GM18499 (cell line): ENCODE measurements at regions not wholly inside any gene's neighbourhood (a gene's known extent, or its start where the extent isn't known, plus 50 kb on each side); places are given as distances from the start of the nearest gene placed in this dataset.

ENCODE experiments used
- ATAC-seq: cut with Tn5 transposase; IDR thresholded peaks from one replicate; pipeline ENCODE4 v1.9.1; 2021; ENCODE audit warnings: moderate number of reproducible peaks; ENCODE audit not compliant: insufficient read depth, unreplicated experiment

GRCh38 chr10:27451054-27451453 lies 53.0 kb upstream of the RAB18 start:
- no peak for ATAC-seq

DNA sequence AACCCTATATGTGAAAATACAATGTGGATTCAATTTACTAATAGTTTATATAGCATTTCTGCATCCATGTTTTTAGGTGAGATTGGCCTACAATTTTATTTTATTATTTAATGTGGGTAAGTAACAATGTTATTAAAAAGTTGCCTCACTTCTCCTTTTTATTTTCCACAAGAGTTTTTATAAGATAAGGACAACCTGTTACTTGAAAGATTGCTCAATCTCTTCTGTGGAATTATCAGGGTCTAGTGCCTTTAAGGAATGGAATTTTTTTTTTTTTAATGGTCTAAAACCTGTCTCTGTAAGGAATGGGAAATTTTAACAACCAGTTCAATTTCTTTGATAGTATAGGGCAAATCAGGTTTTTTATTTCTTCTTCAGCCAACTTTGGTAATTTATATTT lies 53.9 kb upstream of the RAB18 start:
- no peak for ATAC-seq

- no peak for ATAC-seq
Measured at GRCh38 chr10:27449571-27449970, 54.5 kb upstream of the RAB18 start.

- no peak for ATAC-seq
Measured at GRCh38 chr10:27448921-27449320, 55.2 kb upstream of the RAB18 start.

DNA sequence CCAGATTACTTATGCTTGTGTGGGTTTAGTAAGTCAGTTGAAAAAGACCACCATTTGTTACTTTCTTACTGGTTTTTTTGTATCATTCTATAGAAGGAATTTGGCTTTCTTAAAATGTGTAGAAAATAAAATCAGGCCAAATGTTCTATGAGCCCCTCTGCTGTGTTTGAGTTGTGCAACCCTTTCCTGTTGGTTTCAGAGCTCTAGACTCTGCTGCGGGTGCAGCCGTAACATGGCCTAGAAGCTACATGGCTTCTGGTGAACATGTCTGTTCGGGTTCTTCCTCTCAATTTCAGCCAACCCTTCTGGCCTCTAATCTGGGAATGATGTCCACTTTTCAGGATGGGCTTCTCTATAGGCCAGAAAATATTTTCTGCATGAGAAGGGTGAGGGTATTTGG lies 56.6 kb upstream of the RAB18 start:
- no peak for ATAC-seq

DNA sequence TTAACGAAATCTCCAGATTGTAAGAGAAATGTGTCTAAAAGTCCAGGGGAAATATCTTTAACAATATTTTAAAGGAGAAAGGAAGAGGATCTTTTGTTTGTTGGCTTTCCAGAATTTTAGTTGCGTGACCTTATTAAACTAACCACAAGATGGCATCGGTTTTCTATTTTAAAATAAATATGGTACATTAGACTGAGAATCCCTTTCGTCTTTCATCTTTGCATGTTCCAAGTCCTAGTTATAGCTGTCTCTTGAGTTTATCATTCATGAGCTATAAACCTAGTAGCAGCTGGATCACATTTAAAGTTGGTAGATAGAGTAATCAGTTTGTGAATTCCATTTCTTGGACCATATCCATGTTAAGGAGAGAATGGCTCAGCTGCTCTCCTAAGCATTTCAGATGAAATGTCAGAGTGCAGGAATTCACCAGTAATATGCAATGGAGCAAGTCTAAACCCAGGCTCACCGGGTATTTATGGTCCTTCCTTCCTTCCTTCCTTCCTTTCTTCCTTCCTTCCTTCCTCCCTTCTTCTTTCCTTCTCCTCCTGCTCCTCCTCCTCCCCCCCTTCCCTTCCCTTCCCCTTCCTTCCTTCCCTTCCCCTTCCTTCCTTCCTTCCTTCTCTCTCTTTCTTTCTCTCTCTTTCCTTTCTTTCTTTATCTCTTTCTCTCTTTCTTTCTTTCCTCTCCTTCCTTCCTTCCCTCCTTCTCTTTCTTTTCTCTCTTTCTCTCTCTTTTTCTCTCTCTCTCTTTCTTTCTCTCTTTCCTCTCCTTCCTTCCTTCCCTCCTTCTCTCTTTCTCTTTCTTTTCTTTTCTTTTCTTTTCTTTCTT lies 57.8 kb upstream of the RAB18 start:
- ATAC-seq, result no peak

DNA sequence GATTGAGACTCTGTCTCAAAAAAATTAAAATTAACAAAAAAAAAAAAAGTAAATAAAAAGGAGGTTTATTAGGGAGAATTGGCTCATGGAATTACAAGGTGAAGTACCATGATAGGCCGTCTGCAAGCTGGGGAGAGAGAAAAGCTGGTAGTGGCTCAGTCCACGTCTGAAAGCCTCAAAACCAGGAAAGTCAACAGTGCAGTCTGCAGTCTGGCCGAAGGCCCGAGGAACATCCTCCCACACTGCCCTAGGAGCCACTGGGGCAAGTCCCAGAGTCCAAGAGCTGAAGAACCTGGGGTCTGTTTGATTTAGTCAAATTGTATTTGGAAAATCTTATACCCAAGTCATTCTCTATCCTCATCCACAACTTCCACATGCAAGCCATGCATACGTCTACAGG lies 59.0 kb upstream of the RAB18 start:
- no peak for ATAC-seq

DNA sequence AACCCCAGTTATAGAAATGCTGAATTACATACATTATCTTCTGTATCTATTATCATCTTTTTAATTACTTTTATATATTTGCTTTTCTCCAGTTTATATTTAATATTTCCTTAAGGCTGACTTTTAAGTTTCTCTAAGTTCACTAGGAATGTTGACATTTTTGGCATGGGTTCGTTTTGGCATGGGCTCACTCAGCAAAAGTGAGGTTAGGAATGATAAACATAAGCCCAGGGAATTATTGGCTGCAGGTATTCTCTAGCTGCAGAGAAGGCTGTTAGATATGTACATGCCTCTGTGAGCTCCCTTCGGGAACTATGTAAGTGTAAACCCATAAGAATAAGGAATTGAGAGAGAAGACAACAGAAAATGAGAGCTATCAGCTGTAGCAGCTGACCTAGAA lies 63.6 kb upstream of the RAB18 start:
- ATAC-seq, result no peak

DNA sequence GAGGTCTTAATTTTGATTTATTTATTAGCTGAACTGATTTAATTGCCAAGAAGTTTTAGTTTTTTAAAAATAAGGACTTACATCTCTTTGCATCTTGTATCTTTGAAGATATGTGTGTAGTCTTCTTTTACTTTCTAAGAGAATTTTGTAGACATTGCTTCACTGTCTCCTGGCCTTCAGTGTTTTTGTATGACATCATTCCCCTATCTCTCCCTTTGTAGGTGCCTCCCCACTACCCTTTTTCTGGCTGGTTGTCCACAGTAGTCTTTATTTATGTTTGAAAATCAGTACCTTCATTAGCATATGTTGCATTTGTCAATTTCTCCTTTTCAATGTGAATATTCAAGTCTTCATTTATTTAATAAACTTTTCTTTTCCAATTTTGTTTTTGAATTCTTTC lies 64.1 kb upstream of the RAB18 start:
- ATAC-seq, result no peak

DNA sequence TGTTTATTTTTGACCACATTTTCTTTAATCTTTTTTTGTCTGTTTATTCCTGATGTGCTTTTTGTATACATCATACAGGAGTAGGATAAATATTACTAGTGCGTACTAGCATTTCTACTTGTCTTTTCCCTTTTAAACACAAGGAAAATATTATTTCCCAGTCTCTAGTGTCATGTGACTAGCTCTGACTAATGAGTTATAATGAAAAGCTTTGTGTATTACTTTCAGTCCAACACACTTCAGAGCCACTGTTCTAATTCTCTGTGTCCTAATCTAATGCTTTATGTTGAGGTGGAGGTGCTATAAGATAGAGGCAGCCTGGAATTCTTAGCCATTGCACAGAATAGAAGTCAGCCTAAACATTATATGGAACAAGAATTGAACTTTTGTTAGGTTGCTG lies 65.0 kb upstream of the RAB18 start:
- no peak for ATAC-seq

GRCh38 chr10:27437775-27438174 lies 66.3 kb upstream of the RAB18 start:
- no peak for ATAC-seq

GRCh38 chr10:27436710-27437109 lies 67.4 kb upstream of the RAB18 start:
- no peak for ATAC-seq

- no peak for ATAC-seq
Measured at GRCh38 chr10:27433976-27434375, 70.1 kb upstream of the RAB18 start.

GRCh38 chr10:27426948-27427467 lies 77.1 kb upstream of the RAB18 start:
- ATAC-seq, result no peak

DNA sequence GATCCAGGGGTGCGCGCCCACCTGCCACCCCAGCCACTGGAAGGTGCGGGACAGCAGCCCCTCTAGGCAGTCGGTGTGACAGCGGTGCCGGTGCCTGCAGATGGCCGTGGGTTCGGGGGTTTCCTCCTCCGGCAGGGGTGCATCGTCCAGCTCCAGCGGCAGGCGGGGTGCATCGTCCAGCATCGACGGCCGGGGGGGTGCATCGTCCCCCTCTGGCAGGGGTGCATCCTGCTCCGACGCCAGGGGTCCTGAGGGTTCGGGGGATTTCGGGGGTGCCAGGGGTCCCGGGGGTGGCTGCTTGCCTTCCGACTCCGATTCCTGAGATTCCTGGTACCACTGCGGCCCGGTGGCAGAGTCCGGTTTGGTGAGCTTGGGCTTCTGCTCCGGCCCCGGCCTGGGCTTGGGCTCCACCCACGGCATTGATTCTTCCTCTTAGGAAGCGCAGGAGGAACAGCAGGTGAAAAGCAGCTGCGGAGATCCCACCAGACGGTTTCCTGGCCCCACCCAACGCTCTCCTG lies 90.2 kb upstream of the RAB18 start:
- no peak for ATAC-seq

DNA sequence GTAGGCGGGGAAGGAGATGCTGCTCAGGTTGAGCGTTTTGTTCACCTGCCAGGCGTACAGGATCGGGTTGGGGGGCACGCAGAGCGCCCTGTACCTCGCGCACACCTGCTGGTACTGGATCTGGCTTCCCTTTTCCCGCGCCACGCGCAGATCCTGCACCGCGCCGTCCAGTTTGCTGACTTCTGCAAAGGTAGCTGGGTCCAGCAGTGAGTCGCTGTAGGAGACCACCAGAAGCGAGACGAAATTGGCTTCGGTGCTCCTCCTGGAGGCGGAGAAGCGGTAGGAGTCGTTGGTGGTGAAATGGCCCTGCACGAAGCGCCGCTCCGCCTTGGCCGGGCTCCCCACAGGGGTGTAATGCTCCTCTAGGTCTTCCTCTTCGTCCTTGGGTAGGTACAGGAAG lies 90.7 kb upstream of the RAB18 start:
- ATAC-seq, result no peak

DNA sequence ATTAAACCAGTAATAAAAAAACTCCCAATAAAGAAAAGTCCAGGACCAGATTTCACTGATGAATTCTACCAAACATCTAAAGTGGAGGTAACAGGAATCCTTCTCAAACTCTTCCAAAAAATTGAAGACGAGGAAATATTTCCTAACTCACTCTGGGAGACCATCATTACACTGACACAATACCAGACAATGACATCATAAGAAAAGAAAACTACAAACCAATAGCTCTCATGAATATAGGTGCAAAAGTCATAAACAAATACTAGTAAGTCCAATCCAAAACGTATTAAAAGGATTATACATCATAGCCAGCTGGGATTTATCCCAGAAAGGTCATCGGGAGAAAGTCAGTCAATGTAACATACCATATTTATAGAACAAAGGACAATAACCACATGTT lies 94.0 kb upstream of the RAB18 start:
- no peak for ATAC-seq

- no peak for ATAC-seq
Measured at GRCh38 chr10:27407271-27407670, 96.8 kb upstream of the RAB18 start.

DNA sequence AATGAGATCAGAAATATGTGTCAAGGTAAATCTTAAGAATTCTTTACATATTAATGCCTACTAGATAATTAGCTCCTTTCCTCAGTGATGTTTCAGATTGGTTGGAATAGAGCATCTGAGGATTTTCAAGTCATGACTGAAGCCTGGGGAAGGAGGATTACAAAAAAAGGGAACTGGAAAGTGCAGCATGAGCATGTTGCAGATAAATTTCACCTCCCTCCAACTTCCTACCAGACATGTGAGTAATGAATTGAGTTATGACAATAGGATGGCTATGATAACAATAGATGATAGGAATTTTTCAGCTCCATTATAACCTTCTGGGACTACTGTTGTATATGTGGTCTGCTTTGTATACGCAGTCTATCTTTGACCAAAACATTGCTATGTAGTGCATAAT lies 104.2 kb upstream of the RAB18 start:
- no peak for ATAC-seq

DNA sequence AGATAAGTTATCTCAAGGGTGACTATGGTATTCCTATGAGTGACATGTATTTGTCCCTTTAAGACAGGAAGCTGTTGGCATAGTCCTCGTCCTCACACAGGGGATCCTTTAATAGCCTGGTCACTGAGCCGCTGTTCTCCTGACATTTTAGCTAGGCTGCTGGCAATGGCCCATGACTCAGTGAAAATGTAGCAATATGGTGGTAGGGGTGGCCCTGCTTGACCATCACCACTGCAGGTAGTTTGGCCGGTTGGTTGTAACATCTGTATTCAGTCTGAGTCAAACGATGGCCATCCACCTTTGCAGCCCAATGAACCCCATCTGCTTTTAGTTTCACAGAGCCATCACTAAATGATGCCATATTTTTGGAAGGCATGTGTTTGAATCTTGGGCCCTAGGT lies 110.1 kb upstream of the RAB18 start:
- ATAC-seq, result no peak

GRCh38 chr10:27392606-27393005 lies 111.5 kb upstream of the RAB18 start:
- no peak for ATAC-seq

DNA sequence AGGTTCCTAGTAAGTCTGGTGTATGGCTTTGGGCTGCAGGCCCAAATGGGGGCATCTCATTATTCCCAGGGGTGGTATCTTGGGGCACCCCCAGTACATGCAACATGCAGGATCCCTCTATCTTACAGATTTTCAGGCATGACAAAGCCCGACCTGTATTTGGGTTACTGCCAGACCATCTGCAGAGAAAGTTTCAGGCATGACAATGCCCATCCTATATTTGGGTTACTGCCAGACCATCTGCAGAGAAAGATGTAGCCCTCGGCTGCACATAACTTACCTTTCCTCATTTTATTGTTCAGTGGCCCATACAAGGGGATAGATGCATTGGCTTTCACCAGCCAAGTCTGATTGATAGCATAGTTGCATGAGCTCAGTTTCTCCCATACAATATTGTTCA lies 112.2 kb upstream of the RAB18 start:
- no peak for ATAC-seq
